Stimulated activated CD8-positive, alpha-beta memory T cell treated with anti-CD3 and anti-CD28 coated beads, Interleukin-15, amount 100 ng/mL, for 4 hours (primary cell): ENCODE measurements at regions not wholly inside any gene's neighbourhood (a gene's known extent, or its start where the extent isn't known, plus 50 kb on each side); places are given as distances from the start of the nearest gene placed in this dataset.
"Not testable (repeated sequence)": the region's sequence is repeated elsewhere in the genome, so short reads cannot be mapped to it uniquely, and the experiment has no call there.

Experiments used
- DNase-seq, 2 donors: peaks; one replicate each; pipeline ENCODE4 v3.0.0-alpha.2; 2020; ENCODE audit warnings: low read depth in 2 of 2

DNA sequence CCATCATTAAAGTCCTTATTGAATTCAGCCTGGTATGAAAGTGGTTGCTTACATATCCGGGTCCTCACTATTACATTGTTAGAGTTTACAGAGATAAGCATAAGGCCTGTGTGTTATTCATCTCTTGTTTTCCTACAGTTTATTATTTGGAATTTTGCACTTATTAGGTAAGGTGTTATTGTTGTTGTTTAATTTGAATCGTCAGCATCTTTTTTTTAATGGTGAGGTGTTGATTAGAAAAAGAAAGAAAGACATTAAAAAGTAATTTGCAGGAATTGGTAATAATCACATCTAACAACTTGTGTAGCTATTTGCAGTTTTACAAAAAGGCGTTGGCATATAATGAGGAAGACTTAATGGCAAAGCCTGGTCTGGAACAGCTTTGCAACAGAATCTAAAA is 158.6 kb downstream of the SAMD5 start:
- DNase-seq: no peak

DNA sequence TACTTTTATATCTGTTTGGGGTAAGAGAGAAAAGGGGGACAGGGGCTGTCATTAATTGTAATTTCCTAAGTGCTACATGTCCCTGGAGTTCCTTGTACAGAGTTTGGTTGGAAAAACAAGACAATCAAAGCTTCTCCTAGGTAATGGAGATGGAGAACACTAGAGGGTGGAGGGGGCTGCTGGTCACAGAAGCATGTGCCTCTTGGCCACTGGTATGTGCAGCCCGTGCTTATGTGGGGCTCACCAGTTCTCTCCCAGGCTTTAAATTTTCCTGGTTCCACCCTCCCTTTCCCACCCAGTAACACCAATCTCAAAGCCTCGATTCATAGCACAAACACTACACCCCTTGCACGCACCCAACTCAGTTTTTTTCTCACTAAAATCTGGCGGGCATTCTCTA is 165.6 kb downstream of the SAMD5 start:
- no peak for DNase-seq

GRCh38 chr6:147674794-147675193 is 166.3 kb downstream of the SAMD5 start:
- DNase-seq: no peak

DNA sequence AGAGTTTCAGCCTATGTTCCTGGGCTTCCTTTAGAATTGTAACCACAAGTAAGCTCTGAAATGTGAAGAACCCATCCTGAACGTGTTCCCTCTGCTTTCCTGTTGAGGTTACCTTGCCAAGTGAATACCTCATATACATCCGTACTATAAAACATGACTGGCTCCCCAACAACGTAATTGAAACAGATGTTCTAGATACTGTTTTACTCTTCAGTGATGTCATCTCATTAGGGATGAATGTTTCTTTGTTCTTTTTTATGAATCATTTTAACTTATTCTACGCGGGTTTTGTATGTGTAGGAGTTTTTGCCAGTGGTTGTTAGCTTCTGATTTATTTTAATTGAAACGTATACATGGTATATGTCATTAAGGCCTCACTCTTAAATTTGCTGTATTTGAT is 166.8 kb downstream of the SAMD5 start:
- no peak for DNase-seq

DNA sequence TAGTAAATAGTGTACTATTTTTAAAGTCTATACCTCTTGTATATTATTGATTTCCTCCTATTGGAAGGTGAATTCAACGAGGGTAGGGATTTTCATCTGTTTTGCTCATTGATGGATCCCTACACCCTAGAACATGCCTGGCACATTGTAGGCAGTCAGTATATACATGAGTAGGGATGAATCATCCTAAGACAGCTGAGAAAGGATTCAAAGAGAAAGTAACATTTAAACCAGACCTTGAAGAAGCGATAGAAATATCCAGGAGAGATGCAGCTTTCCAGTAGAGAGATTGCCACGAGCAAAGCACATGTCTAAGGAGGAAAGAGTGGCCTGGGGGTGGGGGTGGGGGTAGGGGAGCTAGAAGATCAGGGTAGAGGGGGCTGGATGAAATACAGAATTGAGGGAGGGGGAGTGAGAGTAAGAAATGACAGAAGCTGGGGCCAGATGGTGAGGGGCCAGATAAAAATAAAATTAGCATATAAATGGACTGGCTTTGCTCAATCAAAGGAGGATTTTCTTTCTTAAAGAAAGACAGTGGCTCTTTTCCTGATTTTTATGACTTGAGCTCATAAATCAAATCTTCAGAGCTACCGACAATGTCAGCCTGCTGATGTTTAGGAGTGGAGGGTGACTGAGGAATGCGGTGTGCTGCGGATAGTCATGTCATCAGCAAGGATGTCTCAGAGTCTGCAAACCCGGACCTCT is 168.2 kb downstream of the SAMD5 start:
- DNase-seq: no peak

DNA sequence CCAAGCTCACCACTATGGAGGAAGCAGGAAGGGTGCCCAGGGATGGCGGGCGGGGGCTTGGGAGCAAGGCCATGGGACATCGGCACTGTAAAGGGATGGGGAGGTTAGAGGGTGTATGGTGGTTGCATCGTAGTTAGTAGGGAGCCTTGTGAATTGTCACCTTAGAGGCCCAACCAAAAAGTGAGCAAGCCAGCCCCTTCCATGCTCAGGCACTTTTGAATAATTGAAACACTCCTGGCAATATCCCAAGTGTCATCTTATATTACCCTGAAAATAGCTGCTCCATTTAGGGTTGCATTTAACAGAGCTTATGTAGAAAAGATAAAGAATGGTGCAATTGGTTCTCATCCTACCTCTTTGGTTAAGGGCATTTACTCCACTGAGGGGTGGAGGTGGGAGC is 169.2 kb downstream of the SAMD5 start:
- DNase-seq: no peak

DNA sequence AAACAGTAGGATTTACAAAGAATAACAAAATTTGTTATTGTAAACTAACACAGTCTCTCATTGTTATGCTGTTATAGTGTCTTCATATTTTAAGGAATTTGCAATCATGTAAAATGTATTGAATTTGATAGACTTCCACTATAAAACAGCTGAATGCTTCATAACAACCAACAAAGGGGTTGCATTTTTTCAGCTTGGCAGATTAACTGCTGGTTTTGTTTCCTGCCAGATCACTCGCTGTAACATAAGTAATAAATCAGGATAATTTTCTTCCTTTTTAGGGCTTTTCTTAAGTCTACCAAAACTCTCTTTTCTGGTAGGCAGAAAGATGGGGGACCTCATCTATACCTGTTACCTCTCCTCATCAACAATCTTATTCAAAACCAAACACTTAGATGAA is 169.8 kb downstream of the SAMD5 start:
- DNase-seq: no peak

- no peak for DNase-seq
Observed at GRCh38 chr6:147684906-147685305, 176.4 kb downstream of the SAMD5 start.

DNA sequence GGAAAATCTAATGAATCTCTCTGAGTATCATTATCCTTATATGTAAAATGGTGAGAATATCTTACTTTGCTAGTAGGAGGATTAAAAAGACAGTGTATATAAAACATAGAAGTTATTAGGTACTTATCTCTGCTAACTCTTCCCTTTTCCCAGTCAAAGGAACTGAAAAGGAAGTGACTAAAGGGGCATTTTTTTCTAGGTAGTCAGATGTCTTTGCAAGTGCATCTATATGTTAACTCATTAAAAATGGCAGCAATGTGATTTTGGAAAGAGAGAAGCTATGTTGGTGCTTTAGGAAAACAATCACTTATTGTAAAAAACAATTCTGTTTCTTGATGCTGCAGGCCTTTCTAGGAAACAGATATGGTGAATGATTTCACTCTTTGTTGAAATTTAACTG is 180.9 kb downstream of the SAMD5 start:
- DNase-seq: no peak

DNA sequence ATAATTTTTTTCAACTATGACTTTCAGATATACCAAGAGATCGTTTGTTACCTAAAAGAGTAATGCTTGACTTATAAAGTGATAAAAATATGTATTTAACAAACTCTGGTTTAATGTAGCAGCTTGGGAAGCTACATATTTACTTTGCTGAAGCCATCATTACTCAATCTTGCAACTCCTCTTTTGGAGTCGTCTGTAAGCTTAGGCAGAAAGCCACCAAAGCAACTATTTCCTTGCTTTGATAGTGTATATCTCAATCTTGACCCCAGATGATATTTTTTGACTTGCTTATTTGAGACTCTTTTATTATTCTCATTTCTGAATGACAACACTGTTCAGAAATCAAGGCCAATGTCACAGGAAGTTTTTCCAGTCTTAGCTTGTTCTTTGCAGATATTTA is 183.0 kb downstream of the SAMD5 start:
- no peak for DNase-seq

- no peak for DNase-seq
Observed at GRCh38 chr6:147693181-147693580, 184.7 kb downstream of the SAMD5 start.

GRCh38 chr6:147694556-147694955 is 186.1 kb downstream of the SAMD5 start:
- not testable (repeated sequence) for DNase-seq

GRCh38 chr6:147695819-147696218 is 187.3 kb downstream of the SAMD5 start:
- no peak for DNase-seq

- no peak for DNase-seq
Observed at GRCh38 chr6:147699140-147699539, 190.7 kb downstream of the SAMD5 start.

DNA sequence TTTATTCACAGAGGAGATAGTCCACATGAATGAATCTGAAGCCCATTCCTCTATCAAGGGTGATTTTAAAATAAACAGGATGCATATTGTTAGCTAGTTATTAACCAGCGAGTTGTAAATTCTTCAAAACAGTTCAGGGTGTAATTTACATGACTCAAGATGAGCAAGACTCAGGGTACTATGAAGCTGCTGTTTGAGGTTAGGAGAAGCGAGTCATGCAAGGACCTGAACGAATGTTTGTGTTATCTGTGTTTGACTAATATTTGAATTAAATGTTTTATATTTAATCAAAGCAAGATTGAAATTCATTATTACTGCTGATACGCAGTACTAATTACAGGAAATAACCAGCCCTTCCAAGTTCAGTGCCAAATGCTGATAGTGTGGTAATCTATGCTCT is 191.1 kb downstream of the SAMD5 start:
- DNase-seq: no peak

- DNase-seq: no peak
Observed at GRCh38 chr6:147700436-147701209, 192.1 kb downstream of the SAMD5 start.

DNA sequence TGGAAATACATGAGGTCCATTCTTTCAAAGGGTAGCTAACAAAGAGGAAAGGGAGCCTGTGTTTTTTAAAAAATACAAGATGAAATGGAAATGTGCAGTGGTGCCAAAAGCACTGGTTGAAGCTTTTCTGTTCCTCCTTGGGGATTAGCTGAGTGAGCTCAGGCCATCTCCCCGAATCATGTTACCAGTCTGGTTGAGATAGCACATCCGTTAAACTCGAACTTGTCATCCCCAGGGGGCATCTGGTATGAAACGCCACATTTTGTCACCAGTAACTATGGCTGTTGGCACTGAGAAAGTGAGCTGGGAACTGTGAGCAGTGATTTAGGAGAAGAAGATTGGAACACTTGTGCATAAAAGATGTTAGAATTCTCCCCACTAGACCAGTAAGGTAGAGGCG is 196.2 kb downstream of the SAMD5 start:
- no peak for DNase-seq

- no peak for DNase-seq
Observed at GRCh38 chr6:147707524-147707923, 199.0 kb downstream of the SAMD5 start.

DNA sequence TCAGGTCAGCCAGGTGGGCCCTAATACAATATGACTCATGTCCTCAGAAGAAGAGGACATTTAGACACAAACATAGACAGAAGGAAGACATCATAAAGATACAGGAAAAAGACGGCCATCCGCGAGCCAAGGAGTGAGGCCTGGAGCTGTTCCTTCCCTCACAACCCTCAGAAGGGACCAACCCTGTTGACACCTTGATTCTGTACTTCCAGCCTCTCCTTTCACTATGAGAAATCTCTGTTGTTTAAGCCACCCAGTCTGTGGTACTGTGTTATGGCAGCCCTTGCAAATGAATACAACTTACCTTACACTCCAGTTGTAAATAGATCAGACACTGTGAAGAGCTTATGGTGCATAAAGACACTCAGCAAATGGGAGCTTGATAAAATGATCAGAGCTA is 199.7 kb downstream of the SAMD5 start:
- no peak for DNase-seq

DNA sequence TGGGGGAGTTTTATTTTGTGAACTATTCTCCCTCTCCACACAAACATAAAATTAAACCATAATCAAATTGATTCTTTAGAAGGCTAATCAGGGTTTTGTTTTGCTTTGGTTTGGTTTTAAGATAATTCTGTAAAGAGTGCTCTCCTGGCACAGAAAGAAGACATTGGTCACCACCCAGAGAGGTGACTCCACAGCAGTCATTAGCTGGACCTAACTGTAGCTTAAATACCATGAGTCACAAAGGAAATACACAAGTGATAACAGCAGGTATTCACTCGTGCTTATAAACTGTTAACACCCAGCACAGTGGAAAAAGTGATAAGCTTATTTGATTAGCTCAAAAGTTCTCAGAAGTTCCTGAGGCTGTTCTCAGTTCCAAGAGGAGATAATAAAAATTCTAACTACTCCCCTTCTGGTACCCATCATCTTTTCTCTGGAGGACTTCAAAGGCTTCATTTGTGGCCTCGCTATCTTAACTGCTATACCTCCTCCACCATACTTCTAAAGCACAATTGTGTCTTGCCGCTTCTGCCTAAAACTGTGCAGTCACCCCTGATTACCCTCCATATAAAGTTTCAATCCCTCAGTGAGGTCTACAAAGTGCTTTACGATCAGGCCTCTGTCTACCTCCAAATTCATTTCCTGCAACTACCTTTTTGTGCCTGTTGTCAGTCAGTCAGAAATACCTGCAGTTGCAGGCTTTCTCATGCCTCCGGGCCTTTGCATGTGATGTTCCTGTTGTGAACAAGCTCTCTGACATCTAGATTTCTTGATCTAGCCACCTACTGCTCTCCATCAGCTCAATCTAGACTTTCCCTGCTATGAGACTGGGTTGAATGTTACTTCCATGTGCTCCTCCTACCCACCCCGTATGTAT is 201.1 kb downstream of the SAMD5 start:
- no peak for DNase-seq

GRCh38 chr6:147710890-147711289 is 202.4 kb downstream of the SAMD5 start:
- no peak for DNase-seq

GRCh38 chr6:147711476-147711875 is 203.0 kb downstream of the SAMD5 start:
- DNase-seq: no peak

GRCh38 chr6:147712841-147713240 is 204.4 kb downstream of the SAMD5 start:
- DNase-seq: no peak
